ENCODE measurements at regions not wholly inside any gene's neighbourhood (a gene's known extent, or its start where the extent isn't known, plus 50 kb on each side); places are given as distances from the start of the nearest gene placed in this dataset.

DNA sequence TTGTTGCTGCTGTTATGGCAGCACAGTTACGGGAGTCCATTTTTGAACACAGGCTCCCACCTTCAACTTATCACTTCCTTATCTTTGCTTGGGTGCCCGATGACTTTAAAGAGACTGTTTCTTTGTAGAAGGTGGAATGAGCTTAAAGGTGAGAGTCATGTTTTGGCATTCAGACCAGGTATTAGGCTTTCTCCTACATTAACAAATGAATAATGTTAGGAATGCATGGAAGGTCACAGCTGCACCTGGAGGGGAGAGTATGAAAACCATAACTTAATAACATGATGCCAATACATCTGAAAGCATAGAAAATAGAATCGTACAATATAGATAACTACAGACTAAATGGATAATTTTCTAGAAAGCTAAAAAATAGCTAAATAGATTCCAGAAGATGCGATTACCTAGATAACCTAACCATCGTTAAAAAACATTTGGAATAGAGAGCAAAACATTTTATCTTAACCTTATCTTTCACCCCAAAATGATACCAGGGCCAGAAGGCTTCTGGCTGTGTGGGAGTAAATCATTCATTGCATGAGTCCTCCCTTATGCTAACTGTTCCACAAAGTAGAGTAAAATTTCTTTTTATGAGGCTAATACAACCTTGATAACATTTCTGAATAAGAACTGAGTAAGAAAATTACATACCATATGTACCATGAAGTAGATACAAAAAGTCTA lies 126.2 kb upstream of the ADCY2 start:
- TF ChIP-seq, protein P1, sequence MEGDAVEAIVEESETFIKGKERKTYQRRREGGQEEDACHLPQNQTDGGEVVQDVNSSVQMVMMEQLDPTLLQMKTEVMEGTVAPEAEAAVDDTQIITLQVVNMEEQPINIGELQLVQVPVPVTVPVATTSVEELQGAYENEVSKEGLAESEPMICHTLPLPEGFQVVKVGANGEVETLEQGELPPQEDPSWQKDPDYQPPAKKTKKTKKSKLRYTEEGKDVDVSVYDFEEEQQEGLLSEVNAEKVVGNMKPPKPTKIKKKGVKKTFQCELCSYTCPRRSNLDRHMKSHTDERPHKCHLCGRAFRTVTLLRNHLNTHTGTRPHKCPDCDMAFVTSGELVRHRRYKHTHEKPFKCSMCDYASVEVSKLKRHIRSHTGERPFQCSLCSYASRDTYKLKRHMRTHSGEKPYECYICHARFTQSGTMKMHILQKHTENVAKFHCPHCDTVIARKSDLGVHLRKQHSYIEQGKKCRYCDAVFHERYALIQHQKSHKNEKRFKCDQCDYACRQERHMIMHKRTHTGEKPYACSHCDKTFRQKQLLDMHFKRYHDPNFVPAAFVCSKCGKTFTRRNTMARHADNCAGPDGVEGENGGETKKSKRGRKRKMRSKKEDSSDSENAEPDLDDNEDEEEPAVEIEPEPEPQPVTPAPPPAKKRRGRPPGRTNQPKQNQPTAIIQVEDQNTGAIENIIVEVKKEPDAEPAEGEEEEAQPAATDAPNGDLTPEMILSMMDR (conservative IDR thresholded peaks at IDR 0.05; ENCODE audit: low read depth, low read length) = no peak
- no peak for TF ChIP-seq MAFK (IDR thresholded peaks at IDR 0.05; ENCODE audit: low read depth, low read length)
- no peak for TF ChIP-seq RAD21 (IDR thresholded peaks at IDR 0.05; ENCODE audit: low read length)
- no peak for TF ChIP-seq POLR2A (IDR thresholded peaks at IDR 0.05; ENCODE audit: low read depth, low read length)

Measured in IMR-90 (cell line).